Neural progenitor cell (in vitro differentiated cells): ENCODE measurements at regions not wholly inside any gene's neighbourhood (a gene's known extent, or its start where the extent isn't known, plus 50 kb on each side); places are given as distances from the start of the nearest gene placed in this dataset.

Experiments
- DNase-seq: peaks from one replicate; pipeline ENCODE4 v3.0.0-alpha.2; 2016; ENCODE audit warnings: low spot score
- H2AFZ ChIP-seq: fragments of 200-600 bp; sonication (generic); replicated peaks from 2 replicates; pipeline ENCODE4 v1.6.1; 2016; ENCODE audit warnings: antibody characterized with exemption
- H3F3A ChIP-seq: fragments of 200-600 bp; sonication (generic); 2 replicates; pipeline ENCODE4 v1.6.1; 2016; ENCODE audit warnings: antibody characterized with exemption, low read depth
- H3K27ac ChIP-seq: fragments of 200-600 bp; sonication (generic); 2 replicates; pipeline ENCODE4 v1.5.1; 2016; ENCODE audit warnings: mild to moderate bottlenecking
- H3K27me3 ChIP-seq: fragments of 200-600 bp; sonication (generic); 2 replicates; pipeline ENCODE4 v1.6.1; 2016; ENCODE audit warnings: mild to moderate bottlenecking, moderate library complexity
- H3K36me3 ChIP-seq: fragments of 200-600 bp; sonication (generic); 2 replicates; pipeline ENCODE4 v1.5.1; 2016
- H3K4me1 ChIP-seq: fragments of 200-600 bp; sonication (generic); 2 replicates; pipeline ENCODE4 v1.6.1; 2016; ENCODE audit warnings: mixed run types
- H3K4me2 ChIP-seq: fragments of 200-600 bp; sonication (generic); 2 replicates; pipeline ENCODE4 v1.6.1; 2016
- H3K4me3 ChIP-seq: fragments of 200-600 bp; sonication (generic); 2 replicates; pipeline ENCODE4 v1.5.1; 2016
- H3K79me2 ChIP-seq: fragments of 200-600 bp; sonication (generic); 2 replicates; pipeline ENCODE4 v1.6.1; 2016; ENCODE audit warnings: low read depth
- H3K9ac ChIP-seq: fragments of 200-600 bp; sonication (generic); 2 replicates; pipeline ENCODE4 v1.6.1; 2016
- H3K9me3 ChIP-seq: fragments of 200-600 bp; sonication (generic); 2 replicates; pipeline ENCODE4 v1.5.1; 2016; ENCODE audit warnings: low read depth
- H4K20me1 ChIP-seq: fragments of 200-600 bp; sonication (generic); 2 replicates; pipeline ENCODE4 v1.6.1; 2016; ENCODE audit warnings: low read depth
- H3K27ac Mint-ChIP-seq: 3 replicates; pipeline ENCODE4 v1.8.0; 2021; ENCODE audit warnings: mixed read lengths
- H3K27me3 Mint-ChIP-seq: 2 replicates; pipeline ENCODE4 v1.8.0; 2022; ENCODE audit warnings: low read depth, mild to moderate bottlenecking, inconsistent platforms, moderate library complexity, mixed read lengths; ENCODE audit not compliant: insufficient read depth
- H3K36me3 Mint-ChIP-seq: 3 replicates; pipeline ENCODE4 v1.8.0; 2021; ENCODE audit warnings: mixed read lengths
- H3K4me1 Mint-ChIP-seq: 3 replicates; pipeline ENCODE4 v1.8.0; 2021; ENCODE audit warnings: mixed read lengths
- H3K4me3 Mint-ChIP-seq: 3 replicates; pipeline ENCODE4 v1.8.0; 2021; ENCODE audit warnings: mild to moderate bottlenecking, moderate library complexity, mixed read lengths
- H3K9me3 Mint-ChIP-seq: 3 replicates; pipeline ENCODE4 v1.8.0; 2020; ENCODE audit warnings: mixed read lengths
- EZH2 ChIP-seq: fragments of 200-600 bp; sonication (generic); IDR thresholded peaks from 2 replicates; pipeline ENCODE4 v1.6.1; 2017; ENCODE audit warnings: antibody characterized with exemption, mild to moderate bottlenecking, moderate library complexity
- EZH2phosphoT487 ChIP-seq: fragments of 200-600 bp; sonication (generic); IDR thresholded peaks from 2 replicates; pipeline ENCODE4 v1.6.1; 2017; ENCODE audit warnings: antibody characterized with exemption
- TF ChIP-seq, protein P1 (sequence below): fragments of 200-600 bp; sonication (generic); IDR thresholded peaks from 2 replicates; pipeline ENCODE4 v1.5.1; 2017; ENCODE audit warnings: antibody characterized with exemption, mild to moderate bottlenecking

DNA sequence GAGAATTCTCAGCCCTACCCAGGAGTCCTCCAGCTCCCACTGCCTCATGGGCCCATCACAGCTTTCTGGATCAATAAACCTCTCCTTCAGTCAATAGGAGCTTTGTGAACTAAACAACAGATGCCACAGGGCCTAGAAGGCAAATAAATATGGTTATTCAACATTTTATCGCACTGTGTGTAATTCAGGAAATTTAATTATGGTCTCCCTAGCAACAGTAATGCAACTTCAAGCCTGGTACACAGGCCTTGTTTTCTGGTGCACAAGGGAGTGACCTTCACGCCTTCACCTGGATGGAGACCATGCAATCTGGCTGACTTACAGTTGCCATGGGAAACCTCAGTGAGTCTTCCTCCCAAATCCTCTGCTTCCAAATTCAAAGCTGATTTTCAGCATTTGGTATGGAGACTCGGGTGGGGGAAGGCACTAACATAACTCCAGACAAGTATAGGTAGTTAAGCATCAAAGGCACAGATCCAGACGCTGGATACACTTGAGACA is 441.0 kb upstream of the NPVF start:
- H3K4me2 ChIP-seq: no peak overlapping the region

DNA sequence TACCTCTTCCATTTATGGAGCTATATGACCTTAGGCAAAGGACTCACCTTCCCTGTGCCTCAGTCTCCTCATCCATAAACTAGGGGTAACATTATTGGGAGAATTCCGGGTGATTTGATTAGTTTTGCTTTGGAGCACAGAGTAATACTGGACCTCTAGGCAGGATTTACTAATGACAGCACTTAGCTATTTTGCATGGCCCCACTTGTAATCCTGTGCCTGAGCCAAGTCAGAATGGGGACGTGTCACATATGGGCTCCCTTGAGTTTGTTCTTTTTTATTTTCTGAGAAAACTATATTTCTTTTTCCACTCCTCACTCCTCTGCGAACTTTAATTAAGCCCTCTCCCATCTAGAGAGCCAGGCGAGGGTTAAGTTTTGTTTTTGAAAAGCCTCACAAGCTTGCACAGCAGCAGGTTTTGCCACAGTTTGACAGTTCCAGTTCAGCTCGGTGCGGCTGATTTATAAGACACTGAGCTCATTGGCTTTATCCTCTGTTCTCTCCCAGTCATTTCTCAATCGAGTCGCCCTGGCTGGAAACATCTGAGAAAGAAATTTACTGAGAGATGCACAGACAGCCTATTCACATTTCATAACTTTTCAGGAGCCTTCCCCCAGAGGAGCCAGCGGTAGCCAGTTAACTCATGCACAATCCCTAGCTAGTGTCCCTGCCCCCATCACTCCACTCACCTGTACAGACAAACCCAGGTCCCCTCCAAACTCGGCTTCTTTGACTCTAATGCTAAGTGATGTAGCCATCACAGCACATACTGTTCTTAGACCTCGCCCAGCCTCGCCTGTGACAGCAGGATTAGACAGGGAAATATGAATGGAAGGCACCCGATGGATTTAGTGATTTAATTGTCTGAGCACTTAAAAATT is 441.9 kb upstream of the NPVF start:
- H3K27ac Mint-ChIP-seq: no peak overlapping the region
- H3K4me2 ChIP-seq: no peak overlapping the region
- H3K9ac ChIP-seq: no peak overlapping the region
- H3F3A ChIP-seq: no peaks in the 10 kb centered on the region
- H4K20me1 ChIP-seq: no peaks in the 10 kb centered on the region
- TF ChIP-seq EZH2 (no peak), EZH2phosphoT487 (no peak)
- TF ChIP-seq, protein P1, sequence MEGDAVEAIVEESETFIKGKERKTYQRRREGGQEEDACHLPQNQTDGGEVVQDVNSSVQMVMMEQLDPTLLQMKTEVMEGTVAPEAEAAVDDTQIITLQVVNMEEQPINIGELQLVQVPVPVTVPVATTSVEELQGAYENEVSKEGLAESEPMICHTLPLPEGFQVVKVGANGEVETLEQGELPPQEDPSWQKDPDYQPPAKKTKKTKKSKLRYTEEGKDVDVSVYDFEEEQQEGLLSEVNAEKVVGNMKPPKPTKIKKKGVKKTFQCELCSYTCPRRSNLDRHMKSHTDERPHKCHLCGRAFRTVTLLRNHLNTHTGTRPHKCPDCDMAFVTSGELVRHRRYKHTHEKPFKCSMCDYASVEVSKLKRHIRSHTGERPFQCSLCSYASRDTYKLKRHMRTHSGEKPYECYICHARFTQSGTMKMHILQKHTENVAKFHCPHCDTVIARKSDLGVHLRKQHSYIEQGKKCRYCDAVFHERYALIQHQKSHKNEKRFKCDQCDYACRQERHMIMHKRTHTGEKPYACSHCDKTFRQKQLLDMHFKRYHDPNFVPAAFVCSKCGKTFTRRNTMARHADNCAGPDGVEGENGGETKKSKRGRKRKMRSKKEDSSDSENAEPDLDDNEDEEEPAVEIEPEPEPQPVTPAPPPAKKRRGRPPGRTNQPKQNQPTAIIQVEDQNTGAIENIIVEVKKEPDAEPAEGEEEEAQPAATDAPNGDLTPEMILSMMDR: no peak
- no peaks in the 10 kb centered on the region for H3K36me3 Mint-ChIP-seq
- no peaks in the 10 kb centered on the region for H3K79me2 ChIP-seq
- H3K4me3 ChIP-seq: no peak overlapping the region
- H3K36me3 ChIP-seq: no peaks in the 10 kb centered on the region
- no peaks in the 10 kb centered on the region for H3K9me3 Mint-ChIP-seq
- peaks cover 30% of the 10 kb centered on the region for H3K4me1 Mint-ChIP-seq
- H3K9me3 ChIP-seq: no peaks in the 10 kb centered on the region
- no peak for DNase-seq
- no peak overlapping the region for H3K4me3 Mint-ChIP-seq
- H3K27ac ChIP-seq: no peak overlapping the region
- H2AFZ ChIP-seq: no peak overlapping the region
- H3K4me1 ChIP-seq: peaks cover 3% of the 10 kb centered on the region
- no peaks in the 10 kb centered on the region for H3K27me3 ChIP-seq
- H3K27me3 Mint-ChIP-seq: peaks cover 3% of the 10 kb centered on the region

More for the DNA sequence above, 441.0 kb upstream of the NPVF start:
- H3K27ac Mint-ChIP-seq: no peak overlapping the region
- DNase-seq: no peak
- Histone ChIP-seq H4K20me1 (no peaks in the 10 kb centered on the region), H3K4me1 (peaks cover 3% of the 10 kb centered on the region), H2AFZ (no peak overlapping the region), H3K4me3 (no peak overlapping the region), H3K9me3 (no peaks in the 10 kb centered on the region), H3K9ac (no peak overlapping the region), H3K27me3 (no peaks in the 10 kb centered on the region), H3K27ac (no peak overlapping the region), H3K79me2 (no peaks in the 10 kb centered on the region), H3K36me3 (no peaks in the 10 kb centered on the region), H3F3A (no peaks in the 10 kb centered on the region)
- no peak overlapping the region for H3K4me3 Mint-ChIP-seq
- peaks cover 3% of the 10 kb centered on the region for H3K27me3 Mint-ChIP-seq
- H3K4me1 Mint-ChIP-seq: peaks cover 30% of the 10 kb centered on the region
- no peaks in the 10 kb centered on the region for H3K9me3 Mint-ChIP-seq
- H3K36me3 Mint-ChIP-seq: no peaks in the 10 kb centered on the region
- no peak for TF ChIP-seq EZH2phosphoT487
- TF ChIP-seq, protein P1: no peak
- no peak for TF ChIP-seq EZH2

DNA sequence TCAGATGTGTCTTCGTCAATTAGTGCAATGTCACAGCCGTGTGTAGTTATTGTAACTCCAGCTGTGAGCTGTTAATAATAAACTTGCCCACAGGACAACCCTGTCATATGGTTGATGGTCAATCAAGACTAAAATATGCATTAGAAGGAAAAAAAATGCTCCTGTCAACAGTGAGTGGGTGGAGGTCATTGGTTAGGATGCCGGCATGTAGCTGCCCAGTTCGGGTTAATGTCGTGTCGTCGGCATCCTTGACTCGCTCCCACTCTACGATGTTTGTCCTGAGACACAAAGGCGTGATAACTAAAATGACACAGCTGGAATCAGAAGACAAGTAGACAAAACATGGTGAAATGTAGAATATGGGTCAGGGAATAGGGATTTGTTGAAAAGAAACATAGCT is 442.8 kb upstream of the NPVF start:
- Histone ChIP-seq H3K36me3 (no peaks in the 10 kb centered on the region), H3K27me3 (no peaks in the 10 kb centered on the region), H3K4me1 (peaks cover 3% of the 10 kb centered on the region), H4K20me1 (no peaks in the 10 kb centered on the region), H3K9me3 (no peaks in the 10 kb centered on the region), H3K4me3 (no peak overlapping the region), H3K79me2 (no peaks in the 10 kb centered on the region), H2AFZ (no peak overlapping the region), H3K9ac (no peak overlapping the region), H3F3A (no peaks in the 10 kb centered on the region), H3K4me2 (no peak overlapping the region), H3K27ac (no peak overlapping the region)
- Mint-ChIP-seq H3K9me3 (no peaks in the 10 kb centered on the region), H3K4me1 (peaks cover 35% of the 10 kb centered on the region), H3K36me3 (no peaks in the 10 kb centered on the region), H3K27ac (no peak overlapping the region), H3K27me3 (peaks cover 3% of the 10 kb centered on the region), H3K4me3 (no peak overlapping the region)
- no peak for DNase-seq
- TF ChIP-seq EZH2phosphoT487 (no peak), EZH2 (no peak)
- TF ChIP-seq, protein P1: no peak
